AG04450 (cell line): ENCODE measurements at regions not wholly inside any gene's neighbourhood (a gene's known extent, or its start where the extent isn't known, plus 50 kb on each side); places are given as distances from the start of the nearest gene placed in this dataset.

Experiments used
- CTCF ChIA-PET: fragments of 300-600, 350-600 bp; formaldehyde crosslinking; extraction: SDS; loops from one replicate; lab custom pipeline; 2022; ENCODE audit warnings: antibody characterized with exemption, inconsistent platforms; lab: Charles Lee
- POLR2A ChIA-PET: fragments of 350-600 bp; formaldehyde crosslinking; extraction: SDS; loops from one replicate; lab custom pipeline; 2021; ENCODE audit warnings: antibody characterized with exemption, inconsistent platforms; lab: Yijun Ruan, JAX
- DNase-seq: peaks from one replicate; pipeline ENCODE4 v3.0.0-alpha.2; 2011; ENCODE audit warnings: low read depth, low spot score
- H3K27ac ChIP-seq: one replicate; pipeline ENCODE4 v1.5.1; 2012; ENCODE audit warnings: low read depth, low read length, control low read depth
- H3K27me3 ChIP-seq: one replicate; pipeline ENCODE4 v1.6.0; 2012; ENCODE audit warnings: low read length; ENCODE audit not compliant: control insufficient read depth, insufficient read depth
- H3K4me3 ChIP-seq: 2 replicates; pipeline ENCODE4 v1.5.1; 2011; ENCODE audit warnings: mild to moderate bottlenecking, low read depth, low read length, control low read depth
- H3K9me3 ChIP-seq: 2 replicates; pipeline ENCODE4 v1.5.1; 2012; ENCODE audit warnings: low read length; ENCODE audit not compliant: control insufficient read depth, insufficient read depth
- TF ChIP-seq, protein P1 (sequence below): IDR thresholded peaks from 2 replicates; pipeline ENCODE4 v1.5.1; 2011; ENCODE audit warnings: low read depth, low read length, control low read depth, inconsistent platforms

DNA sequence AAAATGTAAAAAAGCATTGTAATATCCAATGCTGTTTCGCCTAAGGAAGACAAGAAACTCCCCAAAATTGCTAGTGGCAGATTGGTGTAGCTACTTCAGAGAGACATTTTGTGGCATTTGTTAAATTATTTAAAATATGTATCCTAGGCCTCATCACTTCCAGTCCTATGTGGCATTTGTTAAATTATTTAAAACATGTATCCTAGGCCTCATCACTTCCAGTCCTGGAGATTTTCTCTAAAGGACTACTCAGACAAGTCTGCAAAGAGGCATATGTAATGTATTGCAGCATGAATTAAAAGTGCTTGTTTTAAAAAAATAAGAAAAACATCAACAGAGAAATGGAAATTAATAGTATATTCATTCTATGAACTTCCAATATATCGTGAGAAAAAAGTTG, 95.6 kb upstream of the KCTD3 start:
- Histone ChIP-seq H3K27ac (no peak overlapping the region), H3K27me3 (no peaks in the 10 kb centered on the region), H3K4me3 (no peak overlapping the region), H3K9me3 (no peaks in the 10 kb centered on the region)
- TF ChIP-seq, protein P1, sequence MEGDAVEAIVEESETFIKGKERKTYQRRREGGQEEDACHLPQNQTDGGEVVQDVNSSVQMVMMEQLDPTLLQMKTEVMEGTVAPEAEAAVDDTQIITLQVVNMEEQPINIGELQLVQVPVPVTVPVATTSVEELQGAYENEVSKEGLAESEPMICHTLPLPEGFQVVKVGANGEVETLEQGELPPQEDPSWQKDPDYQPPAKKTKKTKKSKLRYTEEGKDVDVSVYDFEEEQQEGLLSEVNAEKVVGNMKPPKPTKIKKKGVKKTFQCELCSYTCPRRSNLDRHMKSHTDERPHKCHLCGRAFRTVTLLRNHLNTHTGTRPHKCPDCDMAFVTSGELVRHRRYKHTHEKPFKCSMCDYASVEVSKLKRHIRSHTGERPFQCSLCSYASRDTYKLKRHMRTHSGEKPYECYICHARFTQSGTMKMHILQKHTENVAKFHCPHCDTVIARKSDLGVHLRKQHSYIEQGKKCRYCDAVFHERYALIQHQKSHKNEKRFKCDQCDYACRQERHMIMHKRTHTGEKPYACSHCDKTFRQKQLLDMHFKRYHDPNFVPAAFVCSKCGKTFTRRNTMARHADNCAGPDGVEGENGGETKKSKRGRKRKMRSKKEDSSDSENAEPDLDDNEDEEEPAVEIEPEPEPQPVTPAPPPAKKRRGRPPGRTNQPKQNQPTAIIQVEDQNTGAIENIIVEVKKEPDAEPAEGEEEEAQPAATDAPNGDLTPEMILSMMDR, result no peak
- ChIA-PET CTCF (no interaction called here), POLR2A (no interaction called here)
- no peak for DNase-seq

DNA sequence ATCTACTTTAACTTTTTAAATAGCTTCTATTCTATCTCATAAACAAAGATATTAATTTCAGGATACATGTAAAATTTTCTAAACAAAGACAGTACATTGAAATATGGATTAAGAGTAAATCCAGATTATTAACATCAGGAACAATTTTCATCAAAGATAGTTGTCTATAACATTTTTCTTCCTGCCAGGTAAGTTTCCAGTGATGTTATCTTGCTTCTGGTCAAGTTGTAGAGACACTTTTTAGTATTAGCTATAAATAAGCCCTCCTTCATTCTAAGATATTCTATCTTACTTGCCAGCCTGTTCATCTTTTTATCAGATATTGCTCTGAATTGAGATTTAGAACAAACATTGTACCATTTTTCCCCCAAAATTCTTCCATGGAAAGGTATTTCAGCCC, 94.4 kb upstream of the KCTD3 start:
- ChIA-PET CTCF (interaction anchor here (0.8 kb wide), 1 partner anchor 51 kb away, joined by 3 read pairs; no protein-coding TSS in a partner anchor), POLR2A (no interaction called here)
- Histone ChIP-seq H3K9me3 (peaks cover 6% of the 10 kb centered on the region), H3K4me3 (no peak overlapping the region), H3K27me3 (no peaks in the 10 kb centered on the region), H3K27ac (no peak overlapping the region)
- no peak for DNase-seq
- TF ChIP-seq, protein P1, result no peak

DNA sequence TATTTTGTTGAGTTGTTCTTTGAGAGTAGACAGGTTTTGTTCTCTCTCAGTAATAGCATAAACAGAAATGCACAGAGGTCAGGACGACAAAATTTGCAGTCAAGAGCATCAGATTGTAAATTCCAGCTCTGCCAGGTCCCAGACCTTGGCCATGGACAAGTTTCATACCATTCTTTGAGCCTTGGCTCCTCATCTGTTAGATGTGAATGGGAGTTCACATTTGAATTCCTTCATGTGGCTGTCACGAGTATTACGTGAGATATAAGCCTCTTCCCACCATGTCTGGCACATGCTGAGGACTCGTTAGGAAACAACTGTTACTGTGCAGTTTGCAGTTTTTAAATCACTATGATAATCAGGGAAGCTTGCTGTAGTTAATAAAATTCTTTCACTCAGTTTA, 93.2 kb upstream of the KCTD3 start:
- no peak for DNase-seq
- Histone ChIP-seq H3K4me3 (no peak overlapping the region), H3K9me3 (peaks cover 7% of the 10 kb centered on the region), H3K27me3 (no peaks in the 10 kb centered on the region), H3K27ac (no peak overlapping the region)
- CTCF ChIA-PET, result interaction anchor here (0.5 kb wide), 1 partner anchor 518 kb away, joined by 3 read pairs; no protein-coding TSS in a partner anchor
- POLR2A ChIA-PET, result no interaction called here
- TF ChIP-seq, protein P1, result no peak

DNA sequence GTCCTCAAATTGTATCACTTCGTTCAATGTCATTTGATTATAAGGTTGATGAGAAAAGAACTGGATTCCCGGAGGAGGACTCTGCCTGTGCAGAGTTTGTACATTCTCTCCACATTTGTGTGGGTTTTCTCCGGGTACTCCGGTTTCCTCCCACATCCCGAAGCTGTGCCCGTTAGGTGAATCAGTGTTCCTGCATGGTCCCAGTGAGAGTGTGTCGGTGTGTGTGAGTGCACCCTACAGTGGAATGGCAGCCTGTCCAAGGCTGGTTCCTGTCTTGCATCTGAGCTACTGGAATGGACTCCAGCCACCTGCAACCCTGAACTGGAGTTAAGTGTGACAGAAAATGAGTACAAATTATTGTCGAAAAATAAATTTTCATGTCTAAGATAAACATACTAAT, 92.2 kb upstream of the KCTD3 start:
- TF ChIP-seq, protein P1, result no peak
- H3K27ac ChIP-seq, result no peak overlapping the region
- POLR2A ChIA-PET, result no interaction called here
- no peak overlapping the region for H3K4me3 ChIP-seq
- peaks cover 7% of the 10 kb centered on the region for H3K9me3 ChIP-seq
- no peaks in the 10 kb centered on the region for H3K27me3 ChIP-seq
- no peak for DNase-seq
- CTCF ChIA-PET, result no interaction called here

GRCh38 chr1:215475796-215476481, 91.2 kb upstream of the KCTD3 start:
- no peak overlapping the region for H3K27ac ChIP-seq
- H3K4me3 ChIP-seq, result no peak overlapping the region
- ChIA-PET CTCF (no interaction called here), POLR2A (interaction anchor here (0.6 kb wide), 1 partner anchor 92 kb away, joined by 7 read pairs; no protein-coding TSS in a partner anchor)
- peak; percentile 29 for DNase-seq
- H3K9me3 ChIP-seq, result peaks cover 7% of the 10 kb centered on the region
- no peaks in the 10 kb centered on the region for H3K27me3 ChIP-seq
- TF ChIP-seq, protein P1, result no peak
